SK-N-MC (cell line): ENCODE measurements at regions not wholly inside any gene's neighbourhood (a gene's known extent, or its start where the extent isn't known, plus 50 kb on each side); places are given as distances from the start of the nearest gene placed in this dataset.

ENCODE experiments used
- EZH2 ChIP-seq: fragments of 200-600 bp; sonication (generic); IDR thresholded peaks from one replicate; pipeline ENCODE4 v1.6.1; 2017; ENCODE audit warnings: antibody characterized with exemption
- POLR2AphosphoS5 ChIP-seq: IDR thresholded peaks from 2 replicates; pipeline ENCODE4 v1.6.1; 2012; ENCODE audit warnings: mild to moderate bottlenecking, low read depth, low read length, borderline replicate concordance

- no peak for TF ChIP-seq EZH2
- no peak for TF ChIP-seq POLR2AphosphoS5
These were observed 342.8 kb downstream of the FOXA2 start for GRCh38 chr20:22241609-22242008.
